Tibial artery (tissue), 4 donors: ENCODE measurements at regions not wholly inside any gene's neighbourhood (a gene's known extent, or its start where the extent isn't known, plus 50 kb on each side); places are given as distances from the start of the nearest gene placed in this dataset.

Experiments
- DNase-seq, 2 donors: peaks; one replicate each; pipeline ENCODE4 v3.0.0-alpha.2; 2019
- H3K27ac ChIP-seq, 2 donors: fragments of 200-600 bp; sonication (generic) in 1 of 2; 1 replicate in 1 of 2; 2 replicates in 1 of 2; pipeline ENCODE4 v1.5.1; 2018 to 2019; ENCODE audit warnings: mild to moderate bottlenecking in 1 of 2
- H3K27me3 ChIP-seq, 2 donors: fragments of 200-600 bp; sonication (generic) in 1 of 2; one replicate each; pipeline versions ENCODE4 v1.5.1 to v1.6.0; 2016 to 2019
- H3K36me3 ChIP-seq, 3 donors: fragments of 200-600 bp; sonication (generic) in 2 of 3; one replicate each; pipeline ENCODE4 v1.5.1; 2016 to 2019; ENCODE audit warnings: mild to moderate bottlenecking in 2 of 3
- H3K4me1 ChIP-seq, 4 donors: fragments of 200-600 bp; sonication (generic) in 2 of 4; 1 replicate in 3 of 4; 2 replicates in 1 of 4; pipeline ENCODE4 v1.5.1; 2016 to 2019
- H3K4me3 ChIP-seq, 2 donors: fragments of 200-600 bp; sonication (generic) in 1 of 2; 1 replicate in 1 of 2; 2 replicates in 1 of 2; pipeline ENCODE4 v1.5.1; 2018 to 2019; ENCODE audit warnings: mild to moderate bottlenecking in 2 of 2
- H3K9me3 ChIP-seq, 3 donors: fragments of 200-600 bp; sonication (generic) in 1 of 3; one replicate each; pipeline ENCODE4 v1.5.1; 2016 to 2019
- CTCF ChIP-seq, 2 experiments: fragments of 200-600 bp in 1 of 2; fragments of 450-650 bp in 1 of 2; IDR thresholded peaks; one replicate each; pipeline ENCODE4 v1.5.1; 2017 to 2019; ENCODE audit warnings: antibody characterized with exemption in 2 of 2, mild to moderate bottlenecking in 1 of 2, moderate library complexity in 1 of 2
- intact Hi-C: fragments of 100-400 bp; cut with DNase I; formaldehyde crosslinking; loops from one replicate; pipeline ENCODE4 v1.15.0; 2023; ENCODE audit warnings: low total_unique reads

- Histone ChIP-seq H3K36me3 (no peaks in the 10 kb centered on the region), H3K27me3 (no peaks in the 10 kb centered on the region), H3K9me3 (no peaks in the 10 kb centered on the region), H3K4me1 (no peaks in the 10 kb centered on the region), H3K27ac (no peak overlapping the region), H3K4me3 (no peak overlapping the region)
- intact Hi-C loops, result no loop called here
- no peak for DNase-seq
- TF ChIP-seq CTCF (IDR thresholded peaks at IDR 0.05), result no peak
Observed at GRCh38 chr12:13371367-13371766, 174.8 kb downstream of the EMP1 start.

GRCh38 chr12:13369474-13370056 is 173.0 kb downstream of the EMP1 start:
- Histone ChIP-seq H3K27ac (no peak overlapping the region), H3K36me3 (no peaks in the 10 kb centered on the region), H3K9me3 (no peaks in the 10 kb centered on the region), H3K4me1 (no peaks in the 10 kb centered on the region), H3K4me3 (no peak overlapping the region), H3K27me3 (no peaks in the 10 kb centered on the region)
- intact Hi-C loops, result no loop called here
- no peak for TF ChIP-seq CTCF (IDR thresholded peaks at IDR 0.05)
- no peak for DNase-seq

GRCh38 chr12:13368971-13369370 is 172.4 kb downstream of the EMP1 start:
- DNase-seq, result no peak
- H3K36me3 ChIP-seq, result no peaks in the 10 kb centered on the region
- no peak overlapping the region for H3K27ac ChIP-seq
- H3K9me3 ChIP-seq, result no peaks in the 10 kb centered on the region
- no peak overlapping the region for H3K4me3 ChIP-seq
- H3K27me3 ChIP-seq, result no peaks in the 10 kb centered on the region
- H3K4me1 ChIP-seq, result no peaks in the 10 kb centered on the region
- no peak for TF ChIP-seq CTCF (IDR thresholded peaks at IDR 0.05)
- intact Hi-C loops, result no loop called here

- TF ChIP-seq CTCF (IDR thresholded peaks at IDR 0.05), result no peak
Observed at GRCh38 chr12:13368431-13368830, 171.9 kb downstream of the EMP1 start.

GRCh38 chr12:13367973-13368372 is 171.4 kb downstream of the EMP1 start:
- TF ChIP-seq CTCF (IDR thresholded peaks at IDR 0.05), result no peak
- intact Hi-C loops, result no loop called here

More at GRCh38 chr12:13368431-13368830, 171.9 kb downstream of the EMP1 start:
- Histone ChIP-seq H3K4me1 (no peaks in the 10 kb centered on the region), H3K9me3 (no peaks in the 10 kb centered on the region), H3K4me3 (no peak overlapping the region), H3K36me3 (no peaks in the 10 kb centered on the region), H3K27ac (no peak overlapping the region), H3K27me3 (no peaks in the 10 kb centered on the region)
- intact Hi-C loops, result no loop called here
- DNase-seq, result no peak

More at GRCh38 chr12:13367973-13368372, 171.4 kb downstream of the EMP1 start:
- H3K4me3 ChIP-seq, result no peak overlapping the region
- no peaks in the 10 kb centered on the region for H3K36me3 ChIP-seq
- H3K4me1 ChIP-seq, result no peaks in the 10 kb centered on the region
- H3K9me3 ChIP-seq, result no peaks in the 10 kb centered on the region
- H3K27me3 ChIP-seq, result no peaks in the 10 kb centered on the region
- no peak overlapping the region for H3K27ac ChIP-seq
- DNase-seq, result no peak
